Cardiac fibroblast (primary cell): ENCODE measurements at regions not wholly inside any gene's neighbourhood (a gene's known extent, or its start where the extent isn't known, plus 50 kb on each side); places are given as distances from the start of the nearest gene placed in this dataset.

Experiments
- DNase-seq, 2 donors: peaks; one replicate each; pipeline versions ENCODE4 v3.0.0 to v3.0.0-alpha.2; 2010; ENCODE audit warnings: low read depth in 2 of 2
- H3K4me3 ChIP-seq, 2 donors: replicated peaks in 1 of 2; 1 replicate in 1 of 2; 2 replicates in 1 of 2; pipeline ENCODE4 v1.5.1; 2011; ENCODE audit warnings: low read depth in 2 of 2, low read length in 2 of 2, mild to moderate bottlenecking in 2 of 2, moderate library complexity in 1 of 2
- CTCF ChIP-seq: IDR thresholded peaks from one replicate; pipeline ENCODE4 v1.5.1; 2011; ENCODE audit warnings: low read depth, mild to moderate bottlenecking, low read length, inconsistent platforms

- TF ChIP-seq CTCF, result no peak
- DNase-seq, result no peak
- H3K4me3 ChIP-seq, result no peak overlapping the region
Observed at GRCh38 chr15:98418122-98418521, 230.2 kb upstream of the IGF1R start.

- DNase-seq, result no peak
- no peak for TF ChIP-seq CTCF
- H3K4me3 ChIP-seq, result no peak overlapping the region
Observed at GRCh38 chr15:98419173-98419780, 229.1 kb upstream of the IGF1R start.

GRCh38 chr15:98420837-98421236 lies 227.5 kb upstream of the IGF1R start:
- H3K4me3 ChIP-seq, result no peak overlapping the region
- no peak for TF ChIP-seq CTCF
- DNase-seq, result no peak

GRCh38 chr15:98421419-98422129 lies 226.8 kb upstream of the IGF1R start:
- peak overlapping the region in 1 of 2 donors; percentile 24 for H3K4me3 ChIP-seq
- peak; percentile 86 for TF ChIP-seq CTCF
- peak; percentile 37 to 48 for DNase-seq

GRCh38 chr15:98422130-98422478 lies 226.2 kb upstream of the IGF1R start:
- TF ChIP-seq CTCF, result no peak
- H3K4me3 ChIP-seq, result no peak overlapping the region
- DNase-seq, result no peak

GRCh38 chr15:98425173-98425572 lies 223.2 kb upstream of the IGF1R start:
- H3K4me3 ChIP-seq, result no peak overlapping the region
- no peak for DNase-seq
- no peak for TF ChIP-seq CTCF
